Lung (tissue), 11 donors: ENCODE measurements at regions not wholly inside any gene's neighbourhood (a gene's known extent, or its start where the extent isn't known, plus 50 kb on each side); places are given as distances from the start of the nearest gene placed in this dataset.
"Not testable (repeated sequence)": the region's sequence is repeated elsewhere in the genome, so short reads cannot be mapped to it uniquely, and the experiment has no call there.

Source experiments
- ATAC-seq: fragments of 200-7000 bp; cut with Tn5 transposase; one replicate; pipeline ENCODE4 v1.9.1; 2020; ENCODE audit warnings: moderate number of reproducible peaks; ENCODE audit not compliant: insufficient read depth, low FRiP score
- DNase-seq, 3 donors: peaks; one replicate each; pipeline ENCODE4 v3.0.0-alpha.2; 2013 to 2017
- H3K27ac ChIP-seq, 2 donors: one replicate each; pipeline ENCODE4 v1.5.1; 2013; ENCODE audit warnings: mild to moderate bottlenecking in 2 of 2, moderate library complexity in 2 of 2, control low read depth in 1 of 2, inconsistent platforms in 1 of 2, low read depth in 1 of 2, low read length in 1 of 2
- H3K27me3 ChIP-seq, 3 donors: one replicate each; pipeline ENCODE4 v1.5.1; 2013; ENCODE audit warnings: low read length in 2 of 3; ENCODE audit not compliant: control insufficient read depth in 3 of 3, insufficient read depth in 3 of 3
- H3K36me3 ChIP-seq, 4 donors: one replicate each; pipeline ENCODE4 v1.5.1; 2013; ENCODE audit warnings: low read length in 4 of 4, mild to moderate bottlenecking in 1 of 4, moderate library complexity in 1 of 4; ENCODE audit not compliant: control insufficient read depth in 4 of 4, insufficient read depth in 4 of 4
- H3K4me1 ChIP-seq, 5 donors: one replicate each; pipeline ENCODE4 v1.5.1; 2013; ENCODE audit warnings: low read length in 5 of 5, mild to moderate bottlenecking in 2 of 5, moderate library complexity in 1 of 5; ENCODE audit not compliant: control insufficient read depth in 5 of 5, insufficient read depth in 5 of 5
- H3K4me3 ChIP-seq: one replicate; pipeline ENCODE4 v1.5.1; 2013; ENCODE audit warnings: mild to moderate bottlenecking, control low read depth, moderate library complexity
- H3K9ac ChIP-seq, 2 donors: one replicate each; pipeline ENCODE4 v1.5.1; 2013; ENCODE audit warnings: low read length in 2 of 2, control low read depth in 1 of 2; ENCODE audit not compliant: insufficient read depth in 1 of 2
- H3K9me3 ChIP-seq, 4 donors: one replicate each; pipeline ENCODE4 v1.5.1; 2013; ENCODE audit warnings: low read length in 3 of 4, mild to moderate bottlenecking in 1 of 4, moderate library complexity in 1 of 4; ENCODE audit not compliant: control insufficient read depth in 4 of 4, insufficient read depth in 3 of 4
- WGBS, 2 donors: extraction: QIAGEN DNeasy Blood & Tissue Kit; methylation state at CpG; one replicate each; pipeline ENCODE4 v1.1.7; 2013; 5-methylcytosine and 5-hydroxymethylcytosine counted together
- TF ChIP-seq, protein P1 (sequence below): IDR thresholded peaks from 2 replicates; pipeline ENCODE4 v1.5.1; 2012; ENCODE audit warnings: mild to moderate bottlenecking; ENCODE audit errors: control extremely low read depth, extremely low read depth
- donor health status: control.
- donor health status: control.
- donor health status: Bipolar disorder and iron deficiency.
- donor health status: healthy.
- donor health status: DM: yes; HTN: yes; CAD: no.

DNA sequence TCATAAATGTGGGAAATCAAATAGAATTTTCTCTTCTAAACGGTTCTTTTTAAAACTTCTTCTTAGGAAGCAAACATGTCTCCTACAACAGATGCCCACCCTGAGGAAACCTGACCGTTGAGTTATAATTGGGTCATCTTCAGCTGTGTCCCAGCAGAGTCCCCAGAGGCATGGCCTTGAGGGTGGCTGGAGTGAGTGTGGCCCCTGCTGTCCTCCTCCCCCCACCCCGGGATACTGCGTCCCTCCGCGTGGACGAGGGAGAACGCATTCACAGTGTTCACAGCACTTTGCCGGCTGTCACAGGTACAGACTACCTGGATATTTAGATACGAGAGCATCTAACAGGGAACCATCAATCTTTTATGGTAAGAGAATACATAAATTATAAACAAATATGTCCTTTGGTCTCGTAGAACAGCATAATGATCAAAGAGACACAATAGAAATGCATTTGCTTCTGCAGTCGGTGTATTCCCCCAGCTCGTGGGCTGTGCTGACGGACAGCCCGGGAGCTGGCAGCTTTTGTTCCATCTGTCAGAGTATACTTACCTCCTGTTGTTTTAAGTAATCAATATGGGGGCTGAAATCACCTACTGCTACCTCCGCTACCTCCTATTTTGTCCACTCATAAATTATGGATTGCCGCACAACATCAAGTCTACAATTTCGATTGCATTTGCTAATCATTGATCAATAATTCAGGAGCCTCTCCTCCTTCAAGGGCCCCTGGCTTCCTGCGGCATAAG lies 214.7 kb downstream of the IRX2 start:
- ATAC-seq (no peak), DNase-seq (no peak)
- Histone ChIP-seq H3K4me3 (no peak overlapping the region), H3K36me3 (no peaks in the 10 kb centered on the region), H3K9me3 (peaks cover 0 to 22% (median 0%) of the 10 kb centered on the region in 4 donors), H3K27me3 (peaks cover 0 to 7% (median 0%) of the 10 kb centered on the region in 3 donors), H3K4me1 (no peaks in the 10 kb centered on the region), H3K9ac (no peak overlapping the region), H3K27ac (no peak overlapping the region)
- 79 to 86% methylated on average over 19 of the region's 19 CpGs for WGBS, 2 donors
- TF ChIP-seq, protein P1, sequence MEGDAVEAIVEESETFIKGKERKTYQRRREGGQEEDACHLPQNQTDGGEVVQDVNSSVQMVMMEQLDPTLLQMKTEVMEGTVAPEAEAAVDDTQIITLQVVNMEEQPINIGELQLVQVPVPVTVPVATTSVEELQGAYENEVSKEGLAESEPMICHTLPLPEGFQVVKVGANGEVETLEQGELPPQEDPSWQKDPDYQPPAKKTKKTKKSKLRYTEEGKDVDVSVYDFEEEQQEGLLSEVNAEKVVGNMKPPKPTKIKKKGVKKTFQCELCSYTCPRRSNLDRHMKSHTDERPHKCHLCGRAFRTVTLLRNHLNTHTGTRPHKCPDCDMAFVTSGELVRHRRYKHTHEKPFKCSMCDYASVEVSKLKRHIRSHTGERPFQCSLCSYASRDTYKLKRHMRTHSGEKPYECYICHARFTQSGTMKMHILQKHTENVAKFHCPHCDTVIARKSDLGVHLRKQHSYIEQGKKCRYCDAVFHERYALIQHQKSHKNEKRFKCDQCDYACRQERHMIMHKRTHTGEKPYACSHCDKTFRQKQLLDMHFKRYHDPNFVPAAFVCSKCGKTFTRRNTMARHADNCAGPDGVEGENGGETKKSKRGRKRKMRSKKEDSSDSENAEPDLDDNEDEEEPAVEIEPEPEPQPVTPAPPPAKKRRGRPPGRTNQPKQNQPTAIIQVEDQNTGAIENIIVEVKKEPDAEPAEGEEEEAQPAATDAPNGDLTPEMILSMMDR: no peak

- WGBS, 2 donors: 81 to 83% methylated on average over 3 of the region's 3 CpGs
- no peaks in the 10 kb centered on the region for H3K36me3 ChIP-seq
- H3K4me3 ChIP-seq: no peak overlapping the region
- ATAC-seq: no peak
- H3K9me3 ChIP-seq: peaks cover 0 to 14% (median 0%) of the 10 kb centered on the region in 4 donors
- TF ChIP-seq, protein P1: no peak
- no peak overlapping the region for H3K9ac ChIP-seq
- no peaks in the 10 kb centered on the region for H3K27me3 ChIP-seq
- H3K27ac ChIP-seq: no peak overlapping the region
- no peak for DNase-seq
- H3K4me1 ChIP-seq: peaks cover 0 to 3% (median 0%) of the 10 kb centered on the region in 5 donors
Observed at GRCh38 chr5:2534970-2535369, 216.5 kb downstream of the IRX2 start.

GRCh38 chr5:2534251-2534650 lies 217.2 kb downstream of the IRX2 start:
- Histone ChIP-seq H3K9me3 (peaks cover 0 to 14% (median 0%) of the 10 kb centered on the region in 4 donors), H3K9ac (no peak overlapping the region), H3K27me3 (no peaks in the 10 kb centered on the region), H3K4me1 (peaks cover 0 to 3% (median 0%) of the 10 kb centered on the region in 5 donors), H3K4me3 (no peak overlapping the region), H3K36me3 (no peaks in the 10 kb centered on the region), H3K27ac (no peak overlapping the region)
- DNase-seq: no peak
- ATAC-seq: no peak
- TF ChIP-seq, protein P1: no peak
- WGBS, 2 donors: 85 to 91% methylated on average over 3 of the region's 3 CpGs

GRCh38 chr5:2533848-2534247 lies 217.6 kb downstream of the IRX2 start:
- not testable (repeated sequence) for DNase-seq, H3K36me3 ChIP-seq, H3K9ac ChIP-seq, H3K27me3 ChIP-seq, H3K4me1 ChIP-seq, ATAC-seq, H3K4me3 ChIP-seq, H3K27ac ChIP-seq
- 95% methylated on average over 2 of the region's 2 CpGs for WGBS, 2 donors
- H3K9me3 ChIP-seq: peaks cover 0 to 14% (median 0%) of the 10 kb centered on the region in 4 donors
